Liver (tissue), 8 donors: ENCODE measurements at regions not wholly inside any gene's neighbourhood (a gene's known extent, or its start where the extent isn't known, plus 50 kb on each side); places are given as distances from the start of the nearest gene placed in this dataset.

Source experiments
- DNase-seq: peaks from one replicate; pipeline ENCODE4 v3.0.0-alpha.2; 2017; ENCODE audit warnings: low spot score
- H3K27ac ChIP-seq, 2 donors: one replicate each; pipeline ENCODE4 v1.7.0; 2013; ENCODE audit warnings: inconsistent platforms in 2 of 2, low read length in 2 of 2, control low read depth in 1 of 2, low read depth in 1 of 2, mild to moderate bottlenecking in 1 of 2
- H3K27me3 ChIP-seq, 4 donors: one replicate each; pipeline versions ENCODE4 v1.6.1 to v1.7.0; 2013; ENCODE audit warnings: low read length in 3 of 4, inconsistent platforms in 1 of 4, mild to moderate bottlenecking in 1 of 4, moderate library complexity in 1 of 4; ENCODE audit not compliant: control insufficient read depth in 4 of 4, insufficient read depth in 4 of 4
- H3K36me3 ChIP-seq, 4 donors: one replicate each; pipeline versions ENCODE4 v1.6.1 to v1.7.0; 2013; ENCODE audit warnings: low read length in 3 of 4, mild to moderate bottlenecking in 3 of 4, low read depth in 1 of 4, moderate library complexity in 1 of 4; ENCODE audit not compliant: control insufficient read depth in 4 of 4, insufficient read depth in 3 of 4
- H3K4me1 ChIP-seq, 4 donors: one replicate each; pipeline versions ENCODE4 v1.6.1 to v1.7.0; 2013; ENCODE audit warnings: low read length in 3 of 4, mild to moderate bottlenecking in 3 of 4, moderate library complexity in 1 of 4; ENCODE audit not compliant: control insufficient read depth in 4 of 4, insufficient read depth in 4 of 4
- H3K4me3 ChIP-seq, 3 donors: one replicate each; pipeline versions ENCODE4 v1.6.1 to v1.7.0; 2013; ENCODE audit warnings: low read length in 3 of 3, control low read depth in 1 of 3, low read depth in 1 of 3, mild to moderate bottlenecking in 1 of 3
- H3K9ac ChIP-seq, 2 donors: one replicate each; pipeline ENCODE4 v1.7.0; 2013; ENCODE audit warnings: low read length in 2 of 2, mild to moderate bottlenecking in 2 of 2, moderate library complexity in 2 of 2, control low read depth in 1 of 2, low read depth in 1 of 2
- H3K9me3 ChIP-seq, 4 donors: one replicate each; pipeline versions ENCODE4 v1.6.1 to v1.7.0; 2013; ENCODE audit warnings: low read length in 3 of 4; ENCODE audit not compliant: control insufficient read depth in 4 of 4
- CTCF ChIP-seq: fragments of 150-350 bp; IDR thresholded peaks from 2 replicates; pipeline ENCODE4 v1.5.1; 2017; ENCODE audit warnings: improper control_type of control experiment, low read depth, low read length; ENCODE audit not compliant: missing input control
- EGR1 ChIP-seq, 2 donors: IDR thresholded peaks; 2 replicates each; pipeline ENCODE4 v1.6.1; 2016 to 2018; ENCODE audit warnings: antibody characterized with exemption in 2 of 2, low read depth in 2 of 2
- FOXA1 ChIP-seq: IDR thresholded peaks from 2 replicates; pipeline ENCODE4 v1.6.1; 2016; ENCODE audit warnings: antibody characterized with exemption
- FOXA2 ChIP-seq: IDR thresholded peaks from 2 replicates; pipeline ENCODE4 v1.6.1; 2016; ENCODE audit warnings: antibody characterized with exemption
- GABPA ChIP-seq, 2 donors: IDR thresholded peaks in 1 of 2; conservative IDR thresholded peaks in 1 of 2; 2 replicates each; pipeline ENCODE4 v1.6.1; 2016; ENCODE audit warnings: antibody characterized with exemption in 2 of 2, mild to moderate bottlenecking in 1 of 2, moderate library complexity in 1 of 2
- HNF4A ChIP-seq, 2 donors: conservative IDR thresholded peaks; 2 replicates each; pipeline ENCODE4 v1.6.1; 2016; ENCODE audit warnings: antibody characterized with exemption in 2 of 2, mild to moderate bottlenecking in 2 of 2
- HNF4G ChIP-seq: IDR thresholded peaks from 2 replicates; pipeline ENCODE4 v1.6.1; 2016; ENCODE audit warnings: antibody characterized with exemption
- JUND ChIP-seq, 2 donors: IDR thresholded peaks; 2 replicates each; pipeline ENCODE4 v1.6.1; 2016; ENCODE audit warnings: antibody characterized with exemption in 2 of 2
- NR2F2 ChIP-seq: IDR thresholded peaks from 2 replicates; pipeline ENCODE4 v1.6.1; 2016; ENCODE audit warnings: antibody characterized with exemption
- RAD21 ChIP-seq, 2 donors: IDR thresholded peaks; 2 replicates each; pipeline ENCODE4 v1.6.1; 2016; ENCODE audit warnings: antibody characterized with exemption in 2 of 2, mild to moderate bottlenecking in 2 of 2
- REST ChIP-seq: IDR thresholded peaks from 2 replicates; pipeline ENCODE4 v1.6.1; 2016; ENCODE audit warnings: antibody characterized with exemption, mild to moderate bottlenecking
- RXRA ChIP-seq, 2 donors: IDR thresholded peaks; 2 replicates each; pipeline ENCODE4 v1.6.1; 2017 to 2018; ENCODE audit warnings: antibody characterized with exemption in 2 of 2, mild to moderate bottlenecking in 1 of 2
- SP1 ChIP-seq: IDR thresholded peaks from 2 replicates; pipeline ENCODE4 v1.6.1; 2018; ENCODE audit warnings: antibody characterized with exemption, mild to moderate bottlenecking
- TAF1 ChIP-seq: conservative IDR thresholded peaks from 2 replicates; pipeline ENCODE4 v1.6.1; 2016; ENCODE audit warnings: antibody characterized with exemption, mild to moderate bottlenecking
- YY1 ChIP-seq: IDR thresholded peaks from 2 replicates; pipeline ENCODE4 v1.6.1; 2016; ENCODE audit warnings: antibody characterized with exemption, mild to moderate bottlenecking
- WGBS: extraction: QIAGEN DNeasy Blood & Tissue Kit; methylation state at CpG from one replicate; pipeline ENCODE4 v1.1.7; 2013; 5-methylcytosine and 5-hydroxymethylcytosine counted together
- TF ChIP-seq, protein P1 (sequence below): IDR thresholded peaks from 2 replicates; pipeline ENCODE4 v1.6.1; 2016; ENCODE audit warnings: antibody characterized with exemption
- TF ChIP-seq, protein P2 (sequence below): IDR thresholded peaks from 2 replicates; pipeline ENCODE4 v1.6.1; 2016; ENCODE audit warnings: antibody characterized with exemption
- TF ChIP-seq, protein P3 (sequence below): IDR thresholded peaks from 2 replicates; pipeline ENCODE4 v1.6.1; 2016; ENCODE audit warnings: antibody characterized with exemption
- donor health status: healthy.
- donor health status: healthy.
- donor health status: healthy.
- donor health status: healthy.
- donor health status: healthy.

GRCh38 chr1:101165954-101166353 is 70.9 kb upstream of the S1PR1 start:
- Histone ChIP-seq H3K4me3 (no peak overlapping the region), H3K27me3 (no peaks in the 10 kb centered on the region), H3K27ac (no peak overlapping the region), H3K9me3 (no peaks in the 10 kb centered on the region), H3K36me3 (no peaks in the 10 kb centered on the region), H3K9ac (no peak overlapping the region), H3K4me1 (no peaks in the 10 kb centered on the region)
- no peak for DNase-seq
- TF ChIP-seq TAF1 (no peak), YY1 (no peak), RXRA (IDR thresholded peaks at IDR 0.05) (no peak), SP1 (no peak), FOXA1 (no peak), HNF4G (no peak), CTCF (no peak), GABPA (IDR thresholded peaks at IDR 0.05 in 1 of 2, conservative IDR thresholded peaks at IDR 0.05 in 1 of 2) (no peak), NR2F2 (no peak), RAD21 (IDR thresholded peaks at IDR 0.05) (no peak), REST (no peak), EGR1 (IDR thresholded peaks at IDR 0.05; ENCODE audit: low read depth in 2 of 2) (no peak), FOXA2 (no peak)
- TF ChIP-seq, protein P1, sequence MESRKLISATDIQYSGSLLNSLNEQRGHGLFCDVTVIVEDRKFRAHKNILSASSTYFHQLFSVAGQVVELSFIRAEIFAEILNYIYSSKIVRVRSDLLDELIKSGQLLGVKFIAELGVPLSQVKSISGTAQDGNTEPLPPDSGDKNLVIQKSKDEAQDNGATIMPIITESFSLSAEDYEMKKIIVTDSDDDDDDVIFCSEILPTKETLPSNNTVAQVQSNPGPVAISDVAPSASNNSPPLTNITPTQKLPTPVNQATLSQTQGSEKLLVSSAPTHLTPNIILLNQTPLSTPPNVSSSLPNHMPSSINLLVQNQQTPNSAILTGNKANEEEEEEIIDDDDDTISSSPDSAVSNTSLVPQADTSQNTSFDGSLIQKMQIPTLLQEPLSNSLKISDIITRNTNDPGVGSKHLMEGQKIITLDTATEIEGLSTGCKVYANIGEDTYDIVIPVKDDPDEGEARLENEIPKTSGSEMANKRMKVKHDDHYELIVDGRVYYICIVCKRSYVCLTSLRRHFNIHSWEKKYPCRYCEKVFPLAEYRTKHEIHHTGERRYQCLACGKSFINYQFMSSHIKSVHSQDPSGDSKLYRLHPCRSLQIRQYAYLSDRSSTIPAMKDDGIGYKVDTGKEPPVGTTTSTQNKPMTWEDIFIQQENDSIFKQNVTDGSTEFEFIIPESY: no peak
- TF ChIP-seq, protein P2, sequence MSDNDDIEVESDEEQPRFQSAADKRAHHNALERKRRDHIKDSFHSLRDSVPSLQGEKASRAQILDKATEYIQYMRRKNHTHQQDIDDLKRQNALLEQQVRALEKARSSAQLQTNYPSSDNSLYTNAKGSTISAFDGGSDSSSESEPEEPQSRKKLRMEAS: no peak

- Histone ChIP-seq H3K27me3 (no peaks in the 10 kb centered on the region), H3K27ac (no peak overlapping the region), H3K36me3 (no peaks in the 10 kb centered on the region), H3K9ac (no peak overlapping the region), H3K4me3 (no peak overlapping the region), H3K9me3 (no peaks in the 10 kb centered on the region), H3K4me1 (no peaks in the 10 kb centered on the region)
- no peak for TF ChIP-seq HNF4G
- no peak for TF ChIP-seq GABPA (IDR thresholded peaks at IDR 0.05 in 1 of 2, conservative IDR thresholded peaks at IDR 0.05 in 1 of 2)
- TF ChIP-seq, protein P1: no peak
- TF ChIP-seq NR2F2: no peak
- TF ChIP-seq CTCF: no peak
- no peak for TF ChIP-seq FOXA2
- TF ChIP-seq JUND (IDR thresholded peaks at IDR 0.05): no peak
- TF ChIP-seq, protein P3, sequence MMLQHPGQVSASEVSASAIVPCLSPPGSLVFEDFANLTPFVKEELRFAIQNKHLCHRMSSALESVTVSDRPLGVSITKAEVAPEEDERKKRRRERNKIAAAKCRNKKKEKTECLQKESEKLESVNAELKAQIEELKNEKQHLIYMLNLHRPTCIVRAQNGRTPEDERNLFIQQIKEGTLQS: no peak
- no peak for TF ChIP-seq HNF4A (conservative IDR thresholded peaks at IDR 0.05)
- no peak for TF ChIP-seq SP1
- TF ChIP-seq EGR1 (IDR thresholded peaks at IDR 0.05; ENCODE audit: low read depth in 2 of 2): no peak
- no peak for TF ChIP-seq RXRA (IDR thresholded peaks at IDR 0.05)
- no peak for TF ChIP-seq TAF1
- WGBS: 69% methylated on average over 1 of the region's 1 CpG
- no peak for DNase-seq
These were observed 71.3 kb upstream of the S1PR1 start for GRCh38 chr1:101165532-101165931.
